Endothelial cell of umbilical vein (primary cell): ENCODE measurements at regions not wholly inside any gene's neighbourhood (a gene's known extent, or its start where the extent isn't known, plus 50 kb on each side); places are given as distances from the start of the nearest gene placed in this dataset.

Source experiments
- BruUV-seq: library from RNA; stranded (reverse); fragments of 400-500 nt; replicated peaks from 2 replicates; lab custom pipeline; 2021; lab: Mats Ljungman, UMichigan
- CTCF ChIA-PET: fragments of 300-600, 350-600 bp; sonication (Branson Sonifier 250); formaldehyde crosslinking; loops from one replicate; lab custom pipeline; 2021; ENCODE audit warnings: antibody characterized with exemption, inconsistent platforms; lab: Charles Lee
- POLR2A ChIA-PET: fragments of 300-600, 350-600 bp; sonication (Branson Sonifier 250); formaldehyde crosslinking; loops from one replicate; lab custom pipeline; 2021; ENCODE audit warnings: antibody characterized with exemption, inconsistent platforms; lab: Charles Lee
- DNase-seq: peaks from one replicate; pipeline ENCODE4 v3.0.0-alpha.2; 2011; ENCODE audit warnings: low read depth, low spot score
- FAIRE-seq: peaks from 2 replicates; lab custom pipeline; 2011; peaks lifted over from hg19 to GRCh38; lab: Jason Lieb, UNC
- H2AFZ ChIP-seq: 2 replicates; pipeline ENCODE4 v1.6.0; 2012; ENCODE audit warnings: low read depth, low read length, control low read depth, inconsistent platforms
- H3K27ac ChIP-seq: 2 replicates; pipeline ENCODE4 v1.5.1; 2011; ENCODE audit warnings: low read depth, mild to moderate bottlenecking, control low read depth, low read length, moderate library complexity; ENCODE audit not compliant: insufficient read depth
- H3K27me3 ChIP-seq, 2 experiments: 2 replicates each; pipeline versions ENCODE4 v1.6.0 to v1.6.1; 2011; ENCODE audit warnings: low read length in 2 of 2, mixed read lengths in 1 of 2; ENCODE audit not compliant: control insufficient read depth in 2 of 2, insufficient read depth in 2 of 2
- H3K36me3 ChIP-seq, 2 experiments: 2 replicates in 1 of 2; 3 replicates in 1 of 2; pipeline ENCODE4 v1.5.1; 2011; ENCODE audit warnings: low read length in 2 of 2, mild to moderate bottlenecking in 1 of 2, moderate library complexity in 1 of 2; ENCODE audit not compliant: control insufficient read depth in 2 of 2, insufficient read depth in 2 of 2; ENCODE audit errors: extremely low read depth in 1 of 2
- H3K4me1 ChIP-seq: 3 replicates; pipeline ENCODE4 v1.5.1; 2011; ENCODE audit warnings: mild to moderate bottlenecking, low read length; ENCODE audit not compliant: control insufficient read depth, insufficient read depth; ENCODE audit errors: extremely low read depth
- H3K4me2 ChIP-seq: 2 replicates; pipeline ENCODE4 v1.6.1; 2011; ENCODE audit warnings: low read length, control low read depth, mixed read lengths; ENCODE audit not compliant: insufficient read depth
- H3K4me3 ChIP-seq, 3 experiments: fragments of 200-600 bp in 1 of 3; sonication (generic), shearing (Covaris generic) in 1 of 3; replicated peaks in 1 of 3; 2 replicates each; pipeline ENCODE4 v1.5.1; 2011 to 2016; ENCODE audit warnings: control low read depth in 3 of 3, low read length in 3 of 3, mild to moderate bottlenecking in 2 of 3, inconsistent platforms in 1 of 3, low read depth in 1 of 3, moderate library complexity in 1 of 3; ENCODE audit not compliant: insufficient read depth in 1 of 3
- H3K79me2 ChIP-seq: 2 replicates; pipeline ENCODE4 v1.6.0; 2012; ENCODE audit warnings: low read length, inconsistent platforms; ENCODE audit not compliant: control insufficient read depth, insufficient read depth
- H3K9ac ChIP-seq: replicated peaks from 2 replicates; pipeline ENCODE3; 2011; ENCODE audit warnings: low read length, control low read depth; ENCODE audit not compliant: insufficient read depth; ENCODE audit errors: extremely low read depth
- H3K9me1 ChIP-seq: replicated peaks from 3 replicates; pipeline ENCODE4 v1.6.0; 2011; ENCODE audit warnings: mild to moderate bottlenecking, low read length; ENCODE audit not compliant: control insufficient read depth, insufficient read depth; ENCODE audit errors: extremely low read depth
- H3K9me3 ChIP-seq: replicated peaks from 2 replicates; pipeline ENCODE4 v1.5.1; 2012; ENCODE audit warnings: low read length, inconsistent platforms; ENCODE audit not compliant: control insufficient read depth, insufficient read depth
- H4K20me1 ChIP-seq: replicated peaks from 2 replicates; pipeline ENCODE3; 2011; ENCODE audit warnings: mild to moderate bottlenecking, low read length; ENCODE audit not compliant: control insufficient read depth, insufficient read depth; ENCODE audit errors: extremely low read depth
- CTCF ChIP-seq, 2 donors: IDR thresholded peaks; 1 replicate in 1 of 2; 2 replicates in 1 of 2; pipeline ENCODE4 v1.5.1; 2011; ENCODE audit warnings: low read length in 2 of 2, mild to moderate bottlenecking in 2 of 2, moderate library complexity in 2 of 2, control low read depth in 1 of 2, inconsistent platforms in 1 of 2, low read depth in 1 of 2; ENCODE audit not compliant: insufficient read depth in 1 of 2; ENCODE audit errors: extremely low read depth in 1 of 2
- EZH2 ChIP-seq: IDR thresholded peaks from 2 replicates; pipeline ENCODE4 v1.6.1; 2012; ENCODE audit warnings: borderline replicate concordance, low read depth, mild to moderate bottlenecking, moderate library complexity, low read length, inconsistent platforms; ENCODE audit not compliant: severe bottlenecking
- FOS ChIP-seq: IDR thresholded peaks from 2 replicates; pipeline ENCODE4 v1.6.1; 2011; ENCODE audit warnings: mild to moderate bottlenecking, low read length, moderate library complexity, borderline replicate concordance; ENCODE audit not compliant: insufficient read depth
- GATA2 ChIP-seq: IDR thresholded peaks from 2 replicates; pipeline ENCODE4 v1.7.0; 2011; ENCODE audit warnings: low read depth, mild to moderate bottlenecking, moderate library complexity, mixed read lengths, low read length; ENCODE audit not compliant: insufficient read length, insufficient read depth
- JUN ChIP-seq: IDR thresholded peaks from 2 replicates; pipeline ENCODE4 v1.6.1; 2011; ENCODE audit warnings: borderline replicate concordance, low read depth; ENCODE audit not compliant: insufficient read length, insufficient read depth
- MAX ChIP-seq: IDR thresholded peaks from 2 replicates; pipeline ENCODE4 v1.6.1; 2011; ENCODE audit not compliant: insufficient read depth, insufficient read length
- MYC ChIP-seq: IDR thresholded peaks from one replicate; pipeline ENCODE4 v1.6.1; 2011; ENCODE audit warnings: mild to moderate bottlenecking, low read depth, low read length
- POLR2A ChIP-seq: IDR thresholded peaks from 2 replicates; pipeline ENCODE4 v1.6.1; 2012; ENCODE audit warnings: low read depth, mild to moderate bottlenecking, control low read depth, low read length
- POLR2AphosphoS5 ChIP-seq: IDR thresholded peaks from 2 replicates; pipeline ENCODE4 v1.6.1; 2012; ENCODE audit warnings: low read depth, mild to moderate bottlenecking, control low read depth, low read length, moderate library complexity; ENCODE audit not compliant: insufficient read depth
- dilution Hi-C: fragments of 300-500 bp; cut with MboI; formaldehyde crosslinking; loops from one replicate; pipeline ENCODE4 v1.15.0; 2019; ENCODE audit warnings: low sequenced_read_pairs; ENCODE audit not compliant: extremely low pct_ligation_motif_present
- intact Hi-C: fragments of 100-400 bp; cut with micrococcal nuclease; formaldehyde crosslinking; loops from one replicate; pipeline ENCODE4 v1.10.0; 2022

- Histone ChIP-seq H3K4me1 (no peaks in the 10 kb centered on the region), H3K9ac (no peak overlapping the region), H4K20me1 (no peaks in the 10 kb centered on the region), H2AFZ (no peak overlapping the region), H3K4me3 (no peak overlapping the region), H3K36me3 (no peaks in the 10 kb centered on the region), H3K27ac (no peak overlapping the region), H3K4me2 (no peak overlapping the region), H3K9me3 (no peaks in the 10 kb centered on the region), H3K79me2 (no peaks in the 10 kb centered on the region), H3K9me1 (no peaks in the 10 kb centered on the region), H3K27me3 (no peaks in the 10 kb centered on the region)
- dilution Hi-C loops (no loop called here), intact Hi-C loops (no loop called here)
- no peak for TF ChIP-seq MYC
- no peak for TF ChIP-seq MAX
- no peak for TF ChIP-seq EZH2
- no peak for TF ChIP-seq FOS
- no peak for TF ChIP-seq POLR2AphosphoS5
- no peak for TF ChIP-seq GATA2
- no peak for TF ChIP-seq POLR2A
- TF ChIP-seq CTCF (IDR thresholded peaks at IDR 0.05; ENCODE audit: extremely low read depth in 1 of 2, insufficient read depth in 1 of 2, low read depth in 1 of 2, low read length in 2 of 2), result no peak
- no peak for TF ChIP-seq JUN
- CTCF ChIA-PET, result interaction anchor here (3.0 kb wide), 1 partner anchor 9 kb away, joined by 21 read pairs; no protein-coding TSS in a partner anchor
- BruUV-seq, result no TSS peak
- DNase-seq, result no peak
- POLR2A ChIA-PET, result no interaction called here
- no peak for FAIRE-seq
These were observed 75.7 kb upstream of the PRR23C start for GRCh38 chr3:139120086-139121056.
